ENCODE measurements at regions not wholly inside any gene's neighbourhood (a gene's known extent, or its start where the extent isn't known, plus 50 kb on each side); places are given as distances from the start of the nearest gene placed in this dataset.

- no peak for DNase-seq (ENCODE audit: low spot score)
These were observed 229.7 kb downstream of the EPHA4 start for GRCh38 chr2:221342388-221342787.

GRCh38 chr2:221343524-221343923 lies 228.6 kb downstream of the EPHA4 start:
- no peak for DNase-seq (ENCODE audit: low spot score)

GRCh38 chr2:221345516-221345915 lies 226.6 kb downstream of the EPHA4 start:
- DNase-seq (ENCODE audit: low spot score) = no peak

GRCh38 chr2:221346411-221346810 lies 225.7 kb downstream of the EPHA4 start:
- DNase-seq (ENCODE audit: low spot score) = no peak

GRCh38 chr2:221347471-221347870 lies 224.6 kb downstream of the EPHA4 start:
- DNase-seq (ENCODE audit: low spot score) = peak; percentile 16

GRCh38 chr2:221350616-221351015 lies 221.5 kb downstream of the EPHA4 start:
- no peak for DNase-seq (ENCODE audit: low spot score)

GRCh38 chr2:221353201-221353600 lies 218.9 kb downstream of the EPHA4 start:
- DNase-seq (ENCODE audit: low spot score) = no peak

GRCh38 chr2:221360312-221360711 lies 211.8 kb downstream of the EPHA4 start:
- no peak for DNase-seq (ENCODE audit: low spot score)

GRCh38 chr2:221360742-221361141 lies 211.4 kb downstream of the EPHA4 start:
- no peak for DNase-seq (ENCODE audit: low spot score)

GRCh38 chr2:221361633-221362032 lies 210.5 kb downstream of the EPHA4 start:
- DNase-seq (ENCODE audit: low spot score) = no peak

- DNase-seq (ENCODE audit: low spot score) = no peak
These were observed 207.4 kb downstream of the EPHA4 start for GRCh38 chr2:221364672-221365071.

Data from AG08396 (cell line).